ENCODE measurements at regions not wholly inside any gene's neighbourhood (a gene's known extent, or its start where the extent isn't known, plus 50 kb on each side); places are given as distances from the start of the nearest gene placed in this dataset.

GRCh38 chr4:10223782-10224181, 107.2 kb upstream of the WDR1 start:
- TF ChIP-seq CTCF (IDR thresholded peaks at IDR 0.05) (no peak), EZH2 (IDR thresholded peaks at IDR 0.05; ENCODE audit: borderline replicate concordance, insufficient read depth, low read depth, low read length, poor library complexity, severe bottlenecking) (no peak)

Measured in B cell (primary cell).